Superior temporal gyrus (tissue), 1 donor: ENCODE measurements at regions not wholly inside any gene's neighbourhood (a gene's known extent, or its start where the extent isn't known, plus 50 kb on each side); places are given as distances from the start of the nearest gene placed in this dataset.

ENCODE experiments used
- DNase-seq: peaks from one replicate; pipeline ENCODE4 v3.0.0-alpha.2; 2016; ENCODE audit errors: extremely low spot score

- DNase-seq = no peak
Observed at GRCh38 chr3:7913283-7913682, 588.3 kb upstream of the LMCD1 start.

GRCh38 chr3:7915356-7915755 lies 586.3 kb upstream of the LMCD1 start:
- no peak for DNase-seq

GRCh38 chr3:7917443-7918151 lies 584.0 kb upstream of the LMCD1 start:
- no peak for DNase-seq

- DNase-seq = no peak
Observed at GRCh38 chr3:7920211-7920610, 581.4 kb upstream of the LMCD1 start.

- DNase-seq = no peak
Observed at GRCh38 chr3:7924228-7924627, 577.4 kb upstream of the LMCD1 start.

GRCh38 chr3:7927015-7927414 lies 574.6 kb upstream of the LMCD1 start:
- DNase-seq = no peak

GRCh38 chr3:7927864-7928263 lies 573.8 kb upstream of the LMCD1 start:
- DNase-seq = no peak

- no peak for DNase-seq
Observed at GRCh38 chr3:7929319-7929889, 572.2 kb upstream of the LMCD1 start.

GRCh38 chr3:7934362-7934761 lies 567.3 kb upstream of the LMCD1 start:
- DNase-seq = no peak

GRCh38 chr3:7947930-7948329 lies 553.7 kb upstream of the LMCD1 start:
- DNase-seq = no peak

- no peak for DNase-seq
Observed at GRCh38 chr3:7950890-7951289, 550.7 kb upstream of the LMCD1 start.

- DNase-seq = no peak
Observed at GRCh38 chr3:7953449-7954014, 548.1 kb upstream of the LMCD1 start.

GRCh38 chr3:7957024-7957423 lies 544.6 kb upstream of the LMCD1 start:
- no peak for DNase-seq

GRCh38 chr3:7959094-7959493 lies 542.5 kb upstream of the LMCD1 start:
- DNase-seq = no peak

GRCh38 chr3:7960601-7961000 lies 541.0 kb upstream of the LMCD1 start:
- no peak for DNase-seq

GRCh38 chr3:7962301-7962700 lies 539.3 kb upstream of the LMCD1 start:
- DNase-seq = peak; percentile 47

- no peak for DNase-seq
Observed at GRCh38 chr3:7964899-7965298, 536.7 kb upstream of the LMCD1 start.

GRCh38 chr3:7973006-7973405 lies 528.6 kb upstream of the LMCD1 start:
- no peak for DNase-seq

GRCh38 chr3:7977245-7978086 lies 524.2 kb upstream of the LMCD1 start:
- no peak for DNase-seq

GRCh38 chr3:7978087-7978422 lies 523.6 kb upstream of the LMCD1 start:
- peak; percentile 80 for DNase-seq

- no peak for DNase-seq
Observed at GRCh38 chr3:7982126-7982525, 519.5 kb upstream of the LMCD1 start.

GRCh38 chr3:7999384-7999783 lies 502.2 kb upstream of the LMCD1 start:
- no peak for DNase-seq

- no peak for DNase-seq
Observed at GRCh38 chr3:8001307-8001706, 500.3 kb upstream of the LMCD1 start.
